Progenitor cell of endocrine pancreas (in vitro differentiated cells): ENCODE measurements at regions not wholly inside any gene's neighbourhood (a gene's known extent, or its start where the extent isn't known, plus 50 kb on each side); places are given as distances from the start of the nearest gene placed in this dataset.

Source experiments
- DNase-seq: peaks from one replicate; pipeline ENCODE4 v3.0.0; 2021; ENCODE audit warnings: low spot score; ENCODE audit not compliant: unreplicated experiment
- H3K27ac Mint-ChIP-seq: 2 replicates; pipeline ENCODE4 v1.8.0; 2021; ENCODE audit warnings: mild to moderate bottlenecking, moderate library complexity, mixed read lengths
- H3K27me3 Mint-ChIP-seq: 2 replicates; pipeline ENCODE4 v1.8.0; 2021; ENCODE audit warnings: mixed read lengths
- H3K36me3 Mint-ChIP-seq: 2 replicates; pipeline ENCODE4 v1.8.0; 2022; ENCODE audit warnings: mixed read lengths; ENCODE audit not compliant: insufficient read depth
- H3K4me1 Mint-ChIP-seq: 2 replicates; pipeline ENCODE4 v1.8.0; 2021; ENCODE audit warnings: low read depth, mixed read lengths
- H3K4me3 Mint-ChIP-seq: 2 replicates; pipeline ENCODE4 v1.8.0; 2021; ENCODE audit warnings: low read depth, mild to moderate bottlenecking, moderate library complexity, mixed read lengths
- H3K9me3 Mint-ChIP-seq: 2 replicates; pipeline ENCODE4 v1.8.0; 2021; ENCODE audit warnings: low read depth, mixed read lengths
- TF ChIP-seq, protein P1 (sequence below): fragments of 200-600 bp; sonication (generic); IDR thresholded peaks from one replicate; pipeline ENCODE4 v1.5.0; 2021; ENCODE audit warnings: antibody characterized with exemption, mild to moderate bottlenecking; ENCODE audit not compliant: unreplicated experiment

DNA sequence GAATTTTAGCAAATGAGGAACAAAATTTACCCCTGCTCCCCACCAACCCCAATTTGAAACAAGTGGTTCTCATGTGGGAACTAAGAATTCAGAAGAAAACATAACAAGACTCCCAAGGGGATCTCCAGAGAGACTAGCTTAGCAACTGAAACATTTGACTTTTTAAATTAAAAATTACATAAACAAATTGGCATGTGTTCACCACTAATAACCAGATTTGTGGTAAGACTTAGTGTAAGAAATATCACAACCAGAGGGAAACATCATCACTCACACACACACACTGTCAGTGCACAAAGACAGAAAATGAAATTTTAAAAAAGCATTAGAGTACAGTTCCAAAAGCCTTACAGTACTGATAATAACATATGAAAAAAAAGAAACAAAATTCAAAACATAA, 348.8 kb downstream of the CGGBP1 start:
- TF ChIP-seq, protein P1, sequence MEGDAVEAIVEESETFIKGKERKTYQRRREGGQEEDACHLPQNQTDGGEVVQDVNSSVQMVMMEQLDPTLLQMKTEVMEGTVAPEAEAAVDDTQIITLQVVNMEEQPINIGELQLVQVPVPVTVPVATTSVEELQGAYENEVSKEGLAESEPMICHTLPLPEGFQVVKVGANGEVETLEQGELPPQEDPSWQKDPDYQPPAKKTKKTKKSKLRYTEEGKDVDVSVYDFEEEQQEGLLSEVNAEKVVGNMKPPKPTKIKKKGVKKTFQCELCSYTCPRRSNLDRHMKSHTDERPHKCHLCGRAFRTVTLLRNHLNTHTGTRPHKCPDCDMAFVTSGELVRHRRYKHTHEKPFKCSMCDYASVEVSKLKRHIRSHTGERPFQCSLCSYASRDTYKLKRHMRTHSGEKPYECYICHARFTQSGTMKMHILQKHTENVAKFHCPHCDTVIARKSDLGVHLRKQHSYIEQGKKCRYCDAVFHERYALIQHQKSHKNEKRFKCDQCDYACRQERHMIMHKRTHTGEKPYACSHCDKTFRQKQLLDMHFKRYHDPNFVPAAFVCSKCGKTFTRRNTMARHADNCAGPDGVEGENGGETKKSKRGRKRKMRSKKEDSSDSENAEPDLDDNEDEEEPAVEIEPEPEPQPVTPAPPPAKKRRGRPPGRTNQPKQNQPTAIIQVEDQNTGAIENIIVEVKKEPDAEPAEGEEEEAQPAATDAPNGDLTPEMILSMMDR, result no peak
- Mint-ChIP-seq H3K9me3 (peaks cover 14% of the 10 kb centered on the region), H3K4me1 (no peaks in the 10 kb centered on the region), H3K36me3 (no peaks in the 10 kb centered on the region), H3K27me3 (no peaks in the 10 kb centered on the region), H3K4me3 (no peak overlapping the region), H3K27ac (no peak overlapping the region)
- no peak for DNase-seq

DNA sequence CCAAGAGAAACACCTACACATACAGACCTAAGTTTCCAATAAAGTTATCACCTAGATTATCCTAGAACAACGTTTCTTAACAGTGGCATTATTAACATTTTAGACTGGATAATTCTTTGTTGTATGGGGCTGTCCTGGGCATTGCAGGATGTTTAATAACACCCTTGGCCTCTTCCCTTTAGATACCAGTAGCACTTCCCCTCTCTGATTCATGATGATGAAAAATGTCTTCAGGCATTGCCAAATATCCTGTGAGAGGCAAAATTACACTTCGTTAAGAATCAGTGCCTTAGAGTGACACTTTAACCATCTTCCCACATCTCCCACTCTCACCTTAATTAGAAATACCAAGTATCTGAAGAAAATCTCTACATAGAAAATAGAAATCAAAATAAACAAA, 352.6 kb downstream of the CGGBP1 start:
- Mint-ChIP-seq H3K27me3 (no peaks in the 10 kb centered on the region), H3K27ac (no peak overlapping the region), H3K4me3 (no peak overlapping the region), H3K36me3 (no peaks in the 10 kb centered on the region), H3K9me3 (peaks cover 14% of the 10 kb centered on the region), H3K4me1 (no peaks in the 10 kb centered on the region)
- TF ChIP-seq, protein P1, result no peak
- DNase-seq, result no peak

DNA sequence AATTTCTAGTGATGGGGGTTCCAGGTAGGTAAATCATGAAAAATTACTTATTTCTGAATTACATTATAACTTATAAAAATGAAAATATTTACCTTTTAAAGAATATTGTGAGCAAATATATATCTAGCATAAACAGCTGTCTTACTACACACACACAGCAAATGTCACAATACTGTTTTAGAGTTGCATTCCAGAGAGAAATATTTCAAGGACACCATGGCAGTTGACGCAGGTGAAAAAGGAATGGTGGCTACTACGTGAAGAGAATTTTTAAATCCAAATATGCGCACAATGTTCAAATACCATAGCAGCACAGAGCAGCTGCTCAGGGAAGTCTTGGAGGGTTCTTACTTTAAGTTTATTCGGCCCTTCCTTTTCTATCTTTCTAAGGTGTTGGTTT, 356.2 kb downstream of the CGGBP1 start:
- H3K27ac Mint-ChIP-seq, result no peak overlapping the region
- DNase-seq, result no peak
- no peak overlapping the region for H3K4me3 Mint-ChIP-seq
- peaks cover 4% of the 10 kb centered on the region for H3K9me3 Mint-ChIP-seq
- TF ChIP-seq, protein P1, result no peak
- no peaks in the 10 kb centered on the region for H3K27me3 Mint-ChIP-seq
- no peaks in the 10 kb centered on the region for H3K4me1 Mint-ChIP-seq
- H3K36me3 Mint-ChIP-seq, result no peaks in the 10 kb centered on the region

DNA sequence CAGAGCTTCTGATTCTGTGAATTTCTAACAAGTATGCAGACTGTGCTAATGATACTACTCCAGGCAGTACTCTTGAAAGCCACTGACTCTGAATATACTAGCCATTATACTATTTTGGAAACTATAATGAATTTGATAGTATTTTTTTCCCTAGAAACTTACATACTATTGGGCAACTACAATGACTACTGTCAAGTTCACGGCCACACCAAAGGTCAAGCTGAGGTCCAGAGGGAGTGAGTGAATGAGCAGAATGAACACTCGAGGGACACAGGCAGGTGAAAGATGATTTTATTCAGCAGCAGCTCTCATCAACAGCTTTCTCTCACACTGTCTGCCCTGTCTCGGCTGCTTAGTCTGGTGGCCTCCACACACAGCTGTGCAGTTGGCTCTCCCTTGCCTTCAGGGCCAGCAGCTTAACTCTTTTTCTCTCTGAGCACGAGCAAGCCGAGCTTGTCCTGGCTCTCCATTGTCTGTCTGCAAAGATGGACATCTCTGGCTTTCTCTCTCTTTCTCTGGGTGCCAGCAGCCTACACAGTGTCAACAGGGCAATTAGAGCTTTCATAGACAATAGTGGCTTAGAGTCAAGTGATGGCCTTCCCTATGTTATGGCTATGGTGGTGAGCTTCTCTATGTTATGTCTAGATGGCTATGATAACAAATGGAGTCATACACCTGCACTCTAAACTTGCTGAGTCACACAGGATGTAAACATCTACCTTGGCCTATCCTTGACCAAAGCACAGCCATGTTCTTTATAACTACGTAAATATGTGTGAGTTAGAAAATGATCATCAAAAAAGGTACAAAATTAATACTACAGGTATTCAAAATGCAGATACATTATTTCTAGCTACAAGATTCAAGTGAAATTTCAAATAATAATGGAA, 362.4 kb downstream of the CGGBP1 start:
- Mint-ChIP-seq H3K4me1 (no peaks in the 10 kb centered on the region), H3K36me3 (no peaks in the 10 kb centered on the region), H3K27ac (no peak overlapping the region), H3K9me3 (no peaks in the 10 kb centered on the region), H3K27me3 (no peaks in the 10 kb centered on the region), H3K4me3 (no peak overlapping the region)
- no peak for DNase-seq
- TF ChIP-seq, protein P1, result no peak

DNA sequence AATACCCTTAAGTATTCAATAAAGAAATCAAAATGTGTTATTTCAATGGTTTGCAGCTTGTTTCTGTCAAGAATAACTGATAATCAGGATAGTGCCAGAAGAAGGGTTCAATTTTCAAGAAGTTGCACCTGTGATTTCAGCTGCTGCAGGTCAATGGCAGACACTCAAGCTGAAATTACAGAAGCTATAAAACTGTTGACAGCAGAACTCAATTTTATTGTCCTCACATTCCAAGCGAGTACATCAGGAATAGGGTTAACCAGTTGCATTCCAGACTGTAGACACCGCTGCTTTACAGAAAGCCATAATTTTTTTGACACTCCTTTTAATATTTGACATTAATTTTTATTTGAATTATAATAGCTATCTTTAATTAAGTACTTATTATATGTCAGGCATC, 364.1 kb downstream of the CGGBP1 start:
- Mint-ChIP-seq H3K4me1 (no peaks in the 10 kb centered on the region), H3K9me3 (no peaks in the 10 kb centered on the region), H3K4me3 (no peak overlapping the region), H3K27ac (no peak overlapping the region), H3K27me3 (no peaks in the 10 kb centered on the region), H3K36me3 (no peaks in the 10 kb centered on the region)
- TF ChIP-seq, protein P1, result no peak
- no peak for DNase-seq
